Endothelial cell of umbilical vein (primary cell): ENCODE measurements at regions not wholly inside any gene's neighbourhood (a gene's known extent, or its start where the extent isn't known, plus 50 kb on each side); places are given as distances from the start of the nearest gene placed in this dataset.
A peak's percentile ranks its signal among the peaks of the same experiment; 100 is the strongest.

Source experiments
- CTCF ChIP-seq, 2 donors: IDR thresholded peaks; 1 replicate in 1 of 2; 2 replicates in 1 of 2; pipeline ENCODE4 v1.5.1; 2011; ENCODE audit warnings: low read length in 2 of 2, mild to moderate bottlenecking in 2 of 2, moderate library complexity in 2 of 2, control low read depth in 1 of 2, inconsistent platforms in 1 of 2, low read depth in 1 of 2; ENCODE audit not compliant: insufficient read depth in 1 of 2; ENCODE audit errors: extremely low read depth in 1 of 2
- EZH2 ChIP-seq: IDR thresholded peaks from 2 replicates; pipeline ENCODE4 v1.6.1; 2012; ENCODE audit warnings: borderline replicate concordance, low read depth, mild to moderate bottlenecking, moderate library complexity, low read length, inconsistent platforms; ENCODE audit not compliant: severe bottlenecking
- FOS ChIP-seq: IDR thresholded peaks from 2 replicates; pipeline ENCODE4 v1.6.1; 2011; ENCODE audit warnings: mild to moderate bottlenecking, low read length, moderate library complexity, borderline replicate concordance; ENCODE audit not compliant: insufficient read depth
- GATA2 ChIP-seq: IDR thresholded peaks from 2 replicates; pipeline ENCODE4 v1.7.0; 2011; ENCODE audit warnings: low read depth, mild to moderate bottlenecking, moderate library complexity, mixed read lengths, low read length; ENCODE audit not compliant: insufficient read length, insufficient read depth
- JUN ChIP-seq: IDR thresholded peaks from 2 replicates; pipeline ENCODE4 v1.6.1; 2011; ENCODE audit warnings: borderline replicate concordance, low read depth; ENCODE audit not compliant: insufficient read length, insufficient read depth
- MAX ChIP-seq: IDR thresholded peaks from 2 replicates; pipeline ENCODE4 v1.6.1; 2011; ENCODE audit not compliant: insufficient read depth, insufficient read length
- MYC ChIP-seq: IDR thresholded peaks from one replicate; pipeline ENCODE4 v1.6.1; 2011; ENCODE audit warnings: mild to moderate bottlenecking, low read depth, low read length
- POLR2A ChIP-seq: IDR thresholded peaks from 2 replicates; pipeline ENCODE4 v1.6.1; 2012; ENCODE audit warnings: low read depth, mild to moderate bottlenecking, control low read depth, low read length
- POLR2AphosphoS5 ChIP-seq: IDR thresholded peaks from 2 replicates; pipeline ENCODE4 v1.6.1; 2012; ENCODE audit warnings: low read depth, mild to moderate bottlenecking, control low read depth, low read length, moderate library complexity; ENCODE audit not compliant: insufficient read depth

- TF ChIP-seq CTCF (IDR thresholded peaks at IDR 0.05; ENCODE audit: extremely low read depth in 1 of 2, insufficient read depth in 1 of 2, low read depth in 1 of 2, low read length in 2 of 2) (no peak), EZH2 (no peak), POLR2A (no peak), JUN (no peak), MAX (no peak), MYC (no peak), POLR2AphosphoS5 (no peak), GATA2 (peak; percentile 33), FOS (no peak)
Measured at GRCh38 chr22:27424319-27424718, 377.2 kb downstream of the MN1 start.
